ENCODE measurements at regions not wholly inside any gene's neighbourhood (a gene's known extent, or its start where the extent isn't known, plus 50 kb on each side); places are given as distances from the start of the nearest gene placed in this dataset.

GRCh38 chr14:25274529-25274928 is 224.6 kb upstream of the STXBP6 start:
- DNase-seq = no peak
- no peaks in the 10 kb centered on the region for H3K36me3 Mint-ChIP-seq (ENCODE audit: insufficient read depth)
- no peak overlapping the region for H3K4me3 Mint-ChIP-seq
- no peaks in the 10 kb centered on the region for H3K9me3 Mint-ChIP-seq
- peaks cover 4% of the 10 kb centered on the region for H3K27me3 Mint-ChIP-seq (ENCODE audit: low read depth)
- ATAC-seq = no peak
- no peaks in the 10 kb centered on the region for H3K4me1 Mint-ChIP-seq (ENCODE audit: low read depth)

GRCh38 chr14:25267186-25267585 is 217.2 kb upstream of the STXBP6 start:
- H3K4me1 Mint-ChIP-seq (ENCODE audit: low read depth) = no peaks in the 10 kb centered on the region
- no peak overlapping the region for H3K4me3 Mint-ChIP-seq

GRCh38 chr14:25259470-25259869 is 209.5 kb upstream of the STXBP6 start:
- ATAC-seq (no peak), DNase-seq (no peak)
- no peaks in the 10 kb centered on the region for H3K4me1 Mint-ChIP-seq (ENCODE audit: low read depth)
- no peaks in the 10 kb centered on the region for H3K36me3 Mint-ChIP-seq (ENCODE audit: insufficient read depth)
- H3K27me3 Mint-ChIP-seq (ENCODE audit: low read depth) = no peaks in the 10 kb centered on the region
- H3K9me3 Mint-ChIP-seq = no peaks in the 10 kb centered on the region
- no peak overlapping the region for H3K4me3 Mint-ChIP-seq

More at GRCh38 chr14:25267186-25267585, 217.2 kb upstream of the STXBP6 start:
- no peak for DNase-seq
- ATAC-seq = no peak
- Mint-ChIP-seq H3K27me3 (ENCODE audit: low read depth) (peaks cover 3% of the 10 kb centered on the region), H3K36me3 (ENCODE audit: insufficient read depth) (no peaks in the 10 kb centered on the region), H3K9me3 (peaks cover 3% of the 10 kb centered on the region)

GRCh38 chr14:25252793-25253192 is 202.8 kb upstream of the STXBP6 start:
- H3K36me3 Mint-ChIP-seq (ENCODE audit: insufficient read depth) = peaks cover 1% of the 10 kb centered on the region
- DNase-seq (no peak), ATAC-seq (no peak)
- H3K9me3 Mint-ChIP-seq = no peaks in the 10 kb centered on the region
- peaks cover 2% of the 10 kb centered on the region for H3K27me3 Mint-ChIP-seq (ENCODE audit: low read depth)
- no peaks in the 10 kb centered on the region for H3K4me1 Mint-ChIP-seq (ENCODE audit: low read depth)
- H3K4me3 Mint-ChIP-seq = no peak overlapping the region

GRCh38 chr14:25250516-25250915 is 200.6 kb upstream of the STXBP6 start:
- Mint-ChIP-seq H3K4me1 (ENCODE audit: low read depth) (no peaks in the 10 kb centered on the region), H3K9me3 (no peaks in the 10 kb centered on the region), H3K36me3 (ENCODE audit: insufficient read depth) (peaks cover 1% of the 10 kb centered on the region), H3K27me3 (ENCODE audit: low read depth) (peaks cover 2% of the 10 kb centered on the region), H3K4me3 (no peak overlapping the region)
- no peak for DNase-seq
- no peak for ATAC-seq

GRCh38 chr14:25247609-25248008 is 197.7 kb upstream of the STXBP6 start:
- peaks cover 1% of the 10 kb centered on the region for H3K36me3 Mint-ChIP-seq (ENCODE audit: insufficient read depth)
- DNase-seq = no peak
- no peak for ATAC-seq
- no peaks in the 10 kb centered on the region for H3K9me3 Mint-ChIP-seq
- H3K4me1 Mint-ChIP-seq (ENCODE audit: low read depth) = no peaks in the 10 kb centered on the region
- H3K27me3 Mint-ChIP-seq (ENCODE audit: low read depth) = peaks cover 6% of the 10 kb centered on the region
- no peak overlapping the region for H3K4me3 Mint-ChIP-seq

- H3K4me1 Mint-ChIP-seq (ENCODE audit: low read depth) = no peaks in the 10 kb centered on the region
- no peaks in the 10 kb centered on the region for H3K36me3 Mint-ChIP-seq (ENCODE audit: insufficient read depth)
- DNase-seq (no peak), ATAC-seq (no peak)
- H3K4me3 Mint-ChIP-seq = no peak overlapping the region
- H3K9me3 Mint-ChIP-seq = no peaks in the 10 kb centered on the region
- peaks cover 4% of the 10 kb centered on the region for H3K27me3 Mint-ChIP-seq (ENCODE audit: low read depth)
Observed at GRCh38 chr14:25246751-25247150, 196.8 kb upstream of the STXBP6 start.

GRCh38 chr14:25239170-25239569 is 189.2 kb upstream of the STXBP6 start:
- DNase-seq (no peak), ATAC-seq (no peak)
- H3K4me3 Mint-ChIP-seq = no peak overlapping the region
- H3K27me3 Mint-ChIP-seq (ENCODE audit: low read depth) = no peaks in the 10 kb centered on the region
- no peaks in the 10 kb centered on the region for H3K36me3 Mint-ChIP-seq (ENCODE audit: insufficient read depth)
- no peaks in the 10 kb centered on the region for H3K4me1 Mint-ChIP-seq (ENCODE audit: low read depth)
- no peaks in the 10 kb centered on the region for H3K9me3 Mint-ChIP-seq

- Mint-ChIP-seq H3K36me3 (ENCODE audit: insufficient read depth) (no peaks in the 10 kb centered on the region), H3K9me3 (no peaks in the 10 kb centered on the region), H3K4me1 (ENCODE audit: low read depth) (no peaks in the 10 kb centered on the region), H3K27me3 (ENCODE audit: low read depth) (no peaks in the 10 kb centered on the region), H3K4me3 (no peak overlapping the region)
- ATAC-seq = no peak
- no peak for DNase-seq
Observed at GRCh38 chr14:25237845-25238244, 187.9 kb upstream of the STXBP6 start.

GRCh38 chr14:25233613-25234012 is 183.7 kb upstream of the STXBP6 start:
- no peak overlapping the region for H3K4me3 Mint-ChIP-seq
- ATAC-seq (no peak), DNase-seq (no peak)
- H3K27me3 Mint-ChIP-seq (ENCODE audit: low read depth) = peaks cover 3% of the 10 kb centered on the region
- H3K9me3 Mint-ChIP-seq = no peaks in the 10 kb centered on the region
- H3K36me3 Mint-ChIP-seq (ENCODE audit: insufficient read depth) = no peaks in the 10 kb centered on the region
- no peaks in the 10 kb centered on the region for H3K4me1 Mint-ChIP-seq (ENCODE audit: low read depth)

GRCh38 chr14:25231004-25231403 is 181.1 kb upstream of the STXBP6 start:
- Mint-ChIP-seq H3K9me3 (no peaks in the 10 kb centered on the region), H3K4me1 (ENCODE audit: low read depth) (no peaks in the 10 kb centered on the region), H3K27me3 (ENCODE audit: low read depth) (peaks cover 3% of the 10 kb centered on the region), H3K36me3 (ENCODE audit: insufficient read depth) (no peaks in the 10 kb centered on the region), H3K4me3 (no peak overlapping the region)
- ATAC-seq = no peak
- no peak for DNase-seq

GRCh38 chr14:25226214-25226613 is 176.3 kb upstream of the STXBP6 start:
- Mint-ChIP-seq H3K27me3 (ENCODE audit: low read depth) (no peaks in the 10 kb centered on the region), H3K9me3 (no peaks in the 10 kb centered on the region), H3K4me3 (no peak overlapping the region), H3K36me3 (ENCODE audit: insufficient read depth) (no peaks in the 10 kb centered on the region), H3K4me1 (ENCODE audit: low read depth) (no peaks in the 10 kb centered on the region)
- ATAC-seq (no peak), DNase-seq (no peak)

- Mint-ChIP-seq H3K36me3 (ENCODE audit: insufficient read depth) (no peaks in the 10 kb centered on the region), H3K27me3 (ENCODE audit: low read depth) (no peaks in the 10 kb centered on the region), H3K9me3 (no peaks in the 10 kb centered on the region), H3K4me3 (no peak overlapping the region), H3K4me1 (ENCODE audit: low read depth) (no peaks in the 10 kb centered on the region)
- no peak for DNase-seq
- no peak for ATAC-seq
Observed at GRCh38 chr14:25222256-25222655, 172.3 kb upstream of the STXBP6 start.

GRCh38 chr14:25220514-25220913 is 170.6 kb upstream of the STXBP6 start:
- no peaks in the 10 kb centered on the region for H3K36me3 Mint-ChIP-seq (ENCODE audit: insufficient read depth)
- no peak for ATAC-seq

GRCh38 chr14:25215607-25216006 is 165.7 kb upstream of the STXBP6 start:
- H3K9me3 Mint-ChIP-seq = no peaks in the 10 kb centered on the region
- ATAC-seq (no peak), DNase-seq (no peak)
- no peak overlapping the region for H3K4me3 Mint-ChIP-seq
- peaks cover 5% of the 10 kb centered on the region for H3K27me3 Mint-ChIP-seq (ENCODE audit: low read depth)
- H3K36me3 Mint-ChIP-seq (ENCODE audit: insufficient read depth) = no peaks in the 10 kb centered on the region
- no peaks in the 10 kb centered on the region for H3K4me1 Mint-ChIP-seq (ENCODE audit: low read depth)

More at GRCh38 chr14:25220514-25220913, 170.6 kb upstream of the STXBP6 start:
- Mint-ChIP-seq H3K4me3 (no peak overlapping the region), H3K9me3 (no peaks in the 10 kb centered on the region), H3K27me3 (ENCODE audit: low read depth) (no peaks in the 10 kb centered on the region), H3K4me1 (ENCODE audit: low read depth) (no peaks in the 10 kb centered on the region)
- DNase-seq = no peak

GRCh38 chr14:25197885-25198284 is 147.9 kb upstream of the STXBP6 start:
- ATAC-seq = no peak
- H3K4me1 Mint-ChIP-seq (ENCODE audit: low read depth) = no peaks in the 10 kb centered on the region
- no peak for DNase-seq
- H3K27me3 Mint-ChIP-seq (ENCODE audit: low read depth) = no peaks in the 10 kb centered on the region
- peaks cover 13% of the 10 kb centered on the region for H3K9me3 Mint-ChIP-seq
- no peak overlapping the region for H3K4me3 Mint-ChIP-seq
- no peaks in the 10 kb centered on the region for H3K36me3 Mint-ChIP-seq (ENCODE audit: insufficient read depth)
